GM18867 (cell line): ENCODE measurements at regions not wholly inside any gene's neighbourhood (a gene's known extent, or its start where the extent isn't known, plus 50 kb on each side); places are given as distances from the start of the nearest gene placed in this dataset.
"Not testable (repeated sequence)": the region's sequence is repeated elsewhere in the genome, so short reads cannot be mapped to it uniquely, and the experiment has no call there.

ENCODE experiments used
- ATAC-seq: cut with Tn5 transposase; IDR thresholded peaks from one replicate; pipeline ENCODE4 v1.9.1; 2021; ENCODE audit warnings: mild to moderate bottlenecking, moderate library complexity; ENCODE audit not compliant: unreplicated experiment

GRCh38 chr1:232363008-232363407 is 266.9 kb downstream of the SIPA1L2 start:
- ATAC-seq, result no peak

DNA sequence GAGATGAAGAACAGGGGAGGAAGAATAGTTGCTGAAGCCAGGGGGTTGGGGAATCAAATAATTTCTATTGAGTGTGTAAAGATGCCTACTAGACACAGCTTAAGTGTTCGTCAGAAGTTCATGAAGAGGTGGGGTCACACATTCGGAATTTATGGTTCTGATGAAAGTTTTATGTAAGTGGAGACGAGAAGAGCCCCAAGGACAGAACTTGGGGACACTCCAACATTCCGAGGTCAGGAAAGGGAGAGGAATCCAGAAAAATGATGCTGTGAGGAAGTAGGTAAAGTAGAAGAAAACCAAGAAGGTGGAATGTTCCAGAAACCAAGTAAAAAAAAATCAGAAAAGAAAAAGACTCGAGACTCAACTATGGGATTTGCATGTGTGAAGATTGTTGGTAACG is 272.5 kb downstream of the SIPA1L2 start:
- no peak for ATAC-seq

DNA sequence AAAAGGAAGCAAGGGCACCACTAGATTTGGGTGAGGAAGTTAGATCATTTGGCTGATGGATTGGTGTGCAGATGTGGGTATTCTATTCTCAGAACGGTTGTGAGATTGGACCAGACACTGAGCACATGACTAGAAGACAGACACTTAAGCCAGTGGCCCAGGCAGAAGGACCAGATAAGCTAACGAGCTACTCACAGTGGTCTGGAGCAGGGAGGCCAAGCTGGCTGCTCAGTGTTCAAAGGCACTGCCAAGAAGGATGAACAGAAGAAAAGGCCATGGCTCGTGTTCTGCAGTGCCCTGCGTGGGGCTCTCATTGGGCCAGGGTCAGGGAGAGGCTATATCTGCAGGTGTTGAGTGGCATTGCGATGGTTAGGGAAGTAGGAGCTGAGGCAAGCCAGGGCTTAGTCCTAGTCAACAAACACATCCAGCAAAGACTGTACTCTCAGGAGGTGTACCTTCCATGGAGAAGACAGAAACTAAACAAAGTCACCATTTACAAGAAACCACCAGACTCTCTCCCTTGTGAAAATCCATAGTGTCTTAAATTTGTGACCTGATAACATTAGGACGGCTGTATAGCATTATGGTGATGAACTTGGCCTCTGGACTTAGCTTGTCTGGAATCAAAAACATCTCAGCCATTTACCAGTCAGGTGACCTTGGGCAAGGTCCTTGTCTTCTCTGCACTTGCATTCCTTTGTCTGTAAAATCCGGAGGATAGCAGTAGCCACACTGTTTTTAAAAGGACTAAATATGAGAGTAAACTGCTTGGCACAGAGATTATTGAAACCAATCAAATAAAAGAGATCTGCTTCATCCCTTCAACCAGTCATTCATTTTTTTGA is 274.5 kb downstream of the SIPA1L2 start:
- no peak for ATAC-seq

DNA sequence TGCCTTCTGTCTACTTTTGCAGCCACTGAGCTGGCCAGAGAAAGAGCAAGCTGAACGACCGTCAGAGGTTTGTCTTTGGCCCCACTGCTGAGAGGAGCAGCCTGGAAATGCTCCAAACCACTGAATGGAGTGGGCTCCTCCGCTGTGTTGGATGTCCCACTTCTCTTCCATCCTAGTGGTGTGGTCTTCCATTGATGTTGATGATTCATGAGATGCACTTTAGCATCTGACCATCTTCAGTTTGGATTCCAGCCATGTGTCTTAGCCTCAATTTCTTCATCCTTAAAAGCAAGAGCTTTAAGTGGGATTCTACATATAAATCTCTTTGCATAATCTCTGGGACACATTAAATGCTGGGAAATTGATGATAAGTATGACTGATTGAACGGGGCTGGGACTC is 276.9 kb downstream of the SIPA1L2 start:
- ATAC-seq, result no peak

DNA sequence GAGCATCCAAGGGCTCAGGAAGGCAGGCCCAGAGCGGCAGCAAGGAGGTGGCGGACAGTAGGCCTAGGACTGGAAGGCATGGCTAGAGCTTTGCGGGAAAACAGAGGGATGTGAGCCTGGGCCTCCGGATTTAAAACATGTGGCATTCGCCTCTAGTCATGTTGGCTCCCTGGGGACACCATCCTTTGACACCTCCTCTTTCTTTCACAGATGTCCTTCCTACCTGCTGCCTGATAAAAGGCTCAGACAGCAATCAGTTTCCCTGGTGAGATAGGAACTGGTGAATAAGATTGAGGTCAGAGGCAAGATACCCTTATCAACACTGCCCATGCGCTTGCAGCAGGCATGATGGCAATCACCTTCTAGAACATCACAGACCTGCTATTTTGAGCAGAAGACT is 277.6 kb downstream of the SIPA1L2 start:
- no peak for ATAC-seq

GRCh38 chr1:232351335-232351734 is 278.6 kb downstream of the SIPA1L2 start:
- ATAC-seq, result no peak

DNA sequence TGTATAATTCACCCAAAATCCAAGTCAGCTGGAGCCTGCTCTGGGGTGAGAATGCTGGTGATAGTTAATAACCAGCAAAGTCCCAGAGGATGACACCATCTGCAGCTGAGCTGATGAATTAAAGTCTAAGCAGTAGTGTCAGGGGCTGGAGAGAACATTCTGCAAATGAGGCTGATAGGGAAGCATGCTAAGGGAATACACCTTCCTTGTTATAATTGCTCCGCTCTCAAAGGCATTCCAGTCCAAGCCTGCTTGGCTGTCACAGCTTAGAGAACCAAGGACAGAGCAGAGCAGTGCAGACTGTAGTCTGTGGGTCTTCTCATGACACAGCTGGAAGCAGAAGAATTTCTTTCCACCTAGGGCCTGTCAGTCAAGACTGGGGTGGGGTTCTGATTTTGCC is 283.1 kb downstream of the SIPA1L2 start:
- no peak for ATAC-seq

DNA sequence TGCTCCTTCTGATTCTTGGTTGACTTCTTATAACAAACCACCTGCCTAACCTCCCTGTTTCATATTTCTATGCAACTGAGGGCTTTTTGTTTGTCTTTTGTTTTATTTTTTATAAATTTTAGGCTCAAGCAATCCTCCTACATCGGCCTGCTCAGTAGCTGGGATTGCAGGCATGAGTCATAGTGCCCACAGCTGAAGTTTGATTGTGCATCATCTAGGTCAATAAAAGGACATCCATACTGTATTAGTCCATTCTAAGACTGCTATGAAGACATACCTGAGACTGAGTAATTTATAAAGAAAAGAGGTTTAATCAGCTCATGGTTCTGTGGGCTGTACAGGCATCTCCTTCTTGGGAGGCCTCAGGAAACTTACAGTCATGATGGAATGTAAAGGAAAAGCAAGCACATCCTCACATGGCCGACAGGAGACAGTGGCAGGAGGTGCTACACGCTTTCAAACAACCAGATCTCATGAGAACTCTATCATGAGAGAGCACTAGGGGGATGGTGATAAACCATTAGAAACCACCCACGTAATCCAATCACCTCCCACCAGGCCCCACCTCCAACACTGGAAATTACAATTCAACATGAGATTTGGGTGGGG is 285.0 kb downstream of the SIPA1L2 start:
- ATAC-seq, result no peak

DNA sequence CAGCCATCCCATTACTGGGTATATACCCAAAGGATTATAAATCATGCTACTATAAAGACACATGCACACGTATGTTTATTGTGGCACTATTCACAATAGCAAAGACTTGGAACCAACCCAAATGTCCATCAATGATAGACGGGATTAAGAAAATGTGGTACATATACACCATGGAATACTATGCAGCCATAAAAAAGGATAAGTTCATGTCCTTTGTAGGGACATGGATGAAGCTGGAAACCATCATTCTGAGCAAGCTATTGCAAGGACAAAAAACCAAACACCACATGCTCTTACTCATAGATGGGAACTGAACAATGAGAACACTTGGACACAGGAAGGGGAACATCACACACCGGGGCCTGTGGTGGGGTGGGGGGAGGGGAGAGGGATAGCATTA is 285.7 kb downstream of the SIPA1L2 start:
- ATAC-seq, result not testable (repeated sequence)

DNA sequence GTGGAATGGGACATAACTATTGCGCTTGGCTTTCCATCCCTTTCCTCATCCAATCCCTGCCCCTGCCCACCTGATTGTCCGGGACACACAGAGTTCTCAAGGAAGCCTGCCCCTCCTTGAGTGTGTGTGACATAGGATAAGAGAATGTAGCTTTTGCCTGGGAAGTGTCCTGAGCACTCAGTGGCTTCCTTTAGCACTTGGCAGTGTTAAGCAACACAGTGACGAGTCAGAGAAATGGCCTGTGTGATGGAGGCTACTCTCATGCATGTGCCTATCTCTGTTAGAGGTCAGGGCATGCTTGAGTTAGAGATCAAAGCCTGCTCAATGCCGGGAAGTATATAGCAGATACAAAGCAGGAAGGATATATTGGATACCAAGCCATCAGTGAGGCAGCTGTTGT is 289.5 kb downstream of the SIPA1L2 start:
- no peak for ATAC-seq

- no peak for ATAC-seq
These were observed 290.9 kb downstream of the SIPA1L2 start for GRCh38 chr1:232339073-232339472.

DNA sequence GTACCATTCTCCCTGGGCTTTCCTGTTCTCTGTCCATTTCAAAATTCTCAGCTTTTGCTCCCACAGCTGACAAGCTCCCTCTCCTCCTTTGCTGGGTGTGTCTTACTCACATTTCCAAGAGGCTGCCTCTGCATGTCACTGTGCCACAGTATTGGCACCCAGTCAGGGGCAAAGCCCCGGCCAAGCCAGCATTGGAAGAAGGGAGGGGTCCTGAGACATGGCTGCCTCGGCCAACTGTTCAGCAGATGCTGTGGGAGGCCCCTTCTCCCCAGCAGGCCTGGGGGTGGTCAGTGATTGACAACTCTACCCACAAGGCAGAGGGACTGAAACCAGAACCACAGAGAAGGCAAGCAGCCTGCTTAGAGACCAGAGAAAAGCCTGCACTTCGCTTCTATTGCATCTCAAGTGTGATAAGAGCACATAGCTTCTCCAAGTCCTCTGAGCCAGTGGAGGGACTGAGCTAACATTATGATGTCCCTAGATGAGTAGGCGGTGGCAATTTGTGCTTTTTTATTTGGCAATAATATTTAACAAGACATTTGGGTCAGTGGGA is 294.1 kb downstream of the SIPA1L2 start:
- ATAC-seq, result no peak

DNA sequence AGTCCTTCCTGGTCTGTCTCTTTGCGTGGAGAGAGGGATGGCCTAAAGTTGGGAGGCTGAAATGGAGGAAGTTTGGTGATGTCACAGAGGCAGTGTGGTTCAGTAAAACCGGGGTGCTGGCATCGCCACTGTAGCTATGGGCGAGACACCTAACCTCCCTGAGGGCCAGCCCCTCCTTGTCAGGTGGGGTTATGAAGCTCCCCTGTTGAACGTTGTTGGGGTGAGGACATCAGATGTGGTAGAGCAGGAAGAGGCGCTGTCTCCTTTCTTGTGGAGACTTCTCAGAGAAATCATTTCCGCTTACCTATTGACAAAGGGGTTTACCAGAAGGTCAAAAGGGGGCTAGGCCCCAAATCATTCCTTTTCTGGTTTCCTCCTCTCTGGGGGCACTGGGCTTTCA is 294.7 kb downstream of the SIPA1L2 start:
- ATAC-seq, result no peak

GRCh38 chr1:232334811-232335210 is 295.1 kb downstream of the SIPA1L2 start:
- no peak for ATAC-seq

GRCh38 chr1:232334246-232334645 is 295.7 kb downstream of the SIPA1L2 start:
- no peak for ATAC-seq

- ATAC-seq, result no peak
These were observed 296.5 kb downstream of the SIPA1L2 start for GRCh38 chr1:232333419-232333767.

- ATAC-seq, result not testable (repeated sequence)
These were observed 297.1 kb downstream of the SIPA1L2 start for GRCh38 chr1:232332710-232333418.

DNA sequence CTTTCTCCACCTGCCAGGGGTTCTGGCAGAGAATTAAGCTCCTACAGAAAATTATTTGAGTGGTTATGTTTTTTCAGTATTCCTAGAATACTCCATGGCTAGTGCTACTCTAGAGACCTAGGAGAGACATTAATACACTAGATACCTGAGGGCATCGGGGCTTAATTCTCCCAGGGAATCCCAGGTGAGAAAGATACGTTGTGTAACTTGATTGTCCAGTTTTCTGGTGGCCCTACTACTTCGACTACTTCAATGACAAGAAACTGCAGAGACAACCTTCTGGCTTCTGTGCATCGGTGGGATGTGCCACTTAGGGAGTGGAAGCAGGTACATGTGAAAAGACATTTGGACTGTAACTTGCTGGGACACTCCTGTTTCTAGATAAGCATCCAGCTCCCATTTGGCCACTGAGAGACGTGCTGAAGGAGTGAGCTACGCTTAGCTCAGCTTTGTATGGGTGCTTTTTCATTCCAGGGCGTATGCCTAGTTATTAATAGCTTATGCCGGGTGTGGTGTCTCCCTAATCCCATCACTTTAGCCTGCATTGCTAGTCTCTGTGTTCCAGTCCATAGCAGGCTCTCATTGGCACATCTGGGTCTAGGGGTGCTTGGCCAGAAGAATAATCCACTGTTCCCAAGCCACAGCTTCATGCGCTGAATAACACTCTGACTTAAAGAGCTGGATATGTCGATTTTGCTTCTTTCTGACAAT is 300.7 kb downstream of the SIPA1L2 start:
- no peak for ATAC-seq

DNA sequence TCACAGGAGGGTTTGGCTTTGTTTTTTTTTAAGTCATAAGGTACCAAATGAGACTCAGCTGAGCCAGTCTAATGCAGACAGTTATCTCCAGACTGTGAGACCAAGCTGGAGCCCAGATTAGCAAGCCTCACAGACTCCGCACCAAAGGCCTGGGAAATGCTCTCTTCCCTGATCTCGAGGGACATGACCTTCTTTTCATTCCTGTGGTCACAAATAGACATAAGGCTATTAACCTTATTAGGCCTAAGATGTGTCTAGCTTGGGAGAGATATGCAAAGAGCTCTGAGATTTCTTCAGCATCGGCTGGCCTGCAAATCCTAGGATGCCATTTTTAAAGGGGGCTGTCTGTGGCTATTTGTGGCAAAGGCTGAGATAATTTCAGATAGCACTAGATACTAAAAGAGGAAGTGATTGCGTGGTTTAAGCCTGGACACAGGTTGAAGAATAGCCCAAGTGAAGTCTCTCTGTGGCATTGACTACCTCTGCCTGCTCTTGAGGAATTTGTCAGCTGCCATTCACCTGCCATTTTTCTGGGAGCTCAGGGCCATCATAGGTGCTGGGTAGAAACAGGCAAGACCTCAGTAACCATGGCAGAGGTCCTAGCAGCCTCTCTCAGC is 301.3 kb downstream of the SIPA1L2 start:
- ATAC-seq, result no peak

GRCh38 chr1:232327899-232328298 is 302.0 kb downstream of the SIPA1L2 start:
- no peak for ATAC-seq

DNA sequence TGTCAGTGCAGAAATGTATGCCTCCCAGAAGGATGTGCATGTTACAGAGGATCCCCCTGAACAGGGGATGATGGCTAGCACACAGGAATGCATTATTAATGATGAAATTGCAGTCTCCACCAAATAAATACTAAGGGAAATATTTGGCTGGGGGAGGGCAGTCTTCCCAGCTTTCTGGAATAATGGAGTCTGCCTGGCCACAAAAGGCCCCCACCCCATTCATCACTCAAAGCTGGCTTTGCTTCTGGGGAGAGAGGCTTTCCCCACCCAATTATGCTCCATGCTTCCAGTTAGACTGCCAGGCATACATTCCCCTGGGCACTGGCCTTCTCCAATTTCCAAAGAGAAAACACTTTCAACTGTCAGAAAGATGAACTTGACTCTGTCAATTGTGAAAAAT is 302.7 kb downstream of the SIPA1L2 start:
- no peak for ATAC-seq
